T47D (cell line): ENCODE measurements at regions not wholly inside any gene's neighbourhood (a gene's known extent, or its start where the extent isn't known, plus 50 kb on each side); places are given as distances from the start of the nearest gene placed in this dataset.

Source experiments
- DNase-seq, 2 experiments: peaks; one replicate each; pipeline versions ENCODE4 v3.0.0 to v3.0.0-alpha.2; 2011 to 2012; ENCODE audit warnings: low read depth in 1 of 2, low spot score in 1 of 2
- JUND ChIP-seq: IDR thresholded peaks from 2 replicates; pipeline ENCODE4 v1.6.1; 2012; ENCODE audit warnings: low read depth
- in situ Hi-C: cut with HindIII; loops from 2 replicates; pipeline ENCODE4 v1.10.0; 2016; ENCODE audit warnings: low sequenced_read_pairs, low pct_unique_long_range_greater_than_20kb

DNA sequence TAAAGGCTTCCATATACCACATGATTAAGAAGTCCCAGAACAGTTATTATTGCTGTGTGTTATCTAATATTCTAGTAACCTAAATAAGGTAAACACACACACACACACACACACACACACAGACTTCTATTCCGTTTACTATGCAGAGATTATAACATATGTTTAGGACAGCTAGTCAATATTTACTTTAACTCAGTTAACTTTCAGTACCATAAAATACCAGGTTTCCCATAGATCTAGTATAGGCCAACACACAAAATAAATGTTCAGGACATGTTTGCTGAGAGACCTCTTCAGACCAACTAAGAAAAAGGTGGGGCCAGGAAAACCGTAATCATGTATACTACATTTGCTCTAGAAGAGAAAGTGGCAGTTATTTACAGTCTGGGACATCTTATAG, 365.5 kb downstream of the KLHL13 start:
- no peak for DNase-seq
- TF ChIP-seq JUND: no peak
- in situ Hi-C loops: no loop called here

DNA sequence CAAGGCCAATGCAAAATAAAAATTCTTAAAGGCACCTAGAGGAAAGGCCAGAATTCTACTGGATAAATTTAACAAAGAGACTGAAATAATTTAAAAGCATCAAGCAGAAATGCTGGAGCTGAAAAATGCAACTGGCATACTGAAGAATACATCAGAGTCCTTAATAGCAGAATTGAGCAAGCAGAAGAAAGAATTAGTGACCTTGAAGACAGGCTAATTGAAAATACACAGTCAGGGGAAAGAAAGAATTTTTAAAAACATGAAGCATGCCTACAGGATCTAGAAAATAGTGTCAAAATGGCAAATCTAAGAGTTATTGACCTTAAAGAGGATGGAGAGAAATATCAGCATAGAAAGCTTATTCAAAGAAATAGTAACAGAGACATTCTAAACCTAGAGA, 371.7 kb downstream of the KLHL13 start:
- DNase-seq: no peak
- no peak for TF ChIP-seq JUND
- in situ Hi-C loops: no loop called here

DNA sequence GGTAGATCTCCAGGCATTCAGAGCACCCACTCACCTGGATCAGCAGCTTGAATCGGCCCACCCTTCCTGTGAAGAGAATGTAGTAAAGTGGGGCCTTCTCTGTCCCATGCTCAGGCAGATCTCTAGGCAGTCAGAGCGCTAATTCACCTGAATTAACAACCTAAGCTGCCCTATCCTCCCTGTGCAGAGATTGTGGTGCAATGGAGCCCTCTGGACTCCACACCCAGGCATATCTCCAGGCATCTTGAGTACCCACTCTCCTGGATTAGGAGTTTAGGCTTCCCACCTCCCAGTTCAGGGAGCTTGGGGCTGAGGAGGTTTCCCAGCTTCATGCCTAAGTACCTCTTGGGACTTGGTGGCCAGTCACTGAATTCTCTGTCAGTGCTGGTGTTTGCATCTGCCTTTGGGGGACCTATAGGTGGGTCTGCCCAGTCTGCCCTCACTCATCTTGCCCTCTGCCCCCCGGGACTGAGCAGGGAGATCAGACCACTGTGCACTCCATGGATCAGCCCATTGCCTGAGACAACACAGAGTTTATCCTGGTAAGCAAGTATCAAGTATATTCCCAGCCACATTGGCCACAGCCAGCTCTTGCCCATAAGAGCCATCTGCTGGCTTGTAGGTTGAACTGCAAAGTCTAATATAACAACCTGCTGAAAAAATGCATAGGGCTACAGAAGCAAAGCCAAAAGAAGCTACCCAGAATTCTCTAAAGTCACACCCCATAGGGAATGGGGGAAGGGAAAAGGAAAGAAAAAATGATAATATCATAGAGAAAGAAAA, 372.9 kb downstream of the KLHL13 start:
- in situ Hi-C loops: no loop called here
- no peak for TF ChIP-seq JUND
- DNase-seq: peak in 1 of 2 experiments; percentile 40

DNA sequence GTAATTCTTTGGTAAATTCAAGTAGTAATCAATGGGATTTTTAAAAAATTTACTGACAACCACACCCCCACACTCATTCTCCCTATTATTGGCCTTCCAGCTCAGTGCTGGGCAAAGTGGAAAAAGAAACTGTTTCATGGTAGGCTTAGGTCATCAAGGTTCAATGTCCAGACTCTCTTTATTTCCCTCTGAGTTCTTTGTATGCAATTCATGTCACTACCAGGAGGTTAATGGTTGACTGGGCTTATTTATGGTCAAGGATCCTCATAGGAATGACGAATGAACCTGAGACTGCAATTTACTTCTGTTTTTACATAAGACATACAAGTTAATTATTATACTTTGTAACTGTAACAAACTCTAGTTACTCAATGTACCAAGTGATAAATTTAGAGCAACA, 403.2 kb downstream of the KLHL13 start:
- DNase-seq: no peak
- in situ Hi-C loops: no loop called here
- no peak for TF ChIP-seq JUND

DNA sequence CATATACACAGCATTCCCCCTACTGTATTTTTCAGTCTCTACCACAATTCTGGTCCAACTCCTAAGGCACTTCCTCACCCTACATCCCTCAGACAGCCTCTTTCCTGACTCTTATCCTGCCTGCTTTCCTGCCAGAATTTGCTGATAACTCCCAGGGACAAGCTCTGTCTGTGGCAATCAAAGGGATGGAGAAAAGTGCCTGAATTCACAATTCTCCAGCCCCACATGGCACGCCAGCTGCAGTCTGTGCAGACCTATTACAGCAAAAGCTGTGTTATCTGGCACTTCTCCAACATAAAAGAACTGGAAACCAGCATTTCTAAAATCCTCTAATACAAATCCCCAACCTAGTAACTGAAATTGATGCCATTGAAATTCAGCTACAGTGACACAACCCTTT, 404.8 kb downstream of the KLHL13 start:
- no peak for TF ChIP-seq JUND
- DNase-seq: no peak
- in situ Hi-C loops: no loop called here

GRCh38 chrX:117707948-117708743, 408.5 kb downstream of the KLHL13 start:
- DNase-seq: no peak
- in situ Hi-C loops: no loop called here
- TF ChIP-seq JUND: no peak

DNA sequence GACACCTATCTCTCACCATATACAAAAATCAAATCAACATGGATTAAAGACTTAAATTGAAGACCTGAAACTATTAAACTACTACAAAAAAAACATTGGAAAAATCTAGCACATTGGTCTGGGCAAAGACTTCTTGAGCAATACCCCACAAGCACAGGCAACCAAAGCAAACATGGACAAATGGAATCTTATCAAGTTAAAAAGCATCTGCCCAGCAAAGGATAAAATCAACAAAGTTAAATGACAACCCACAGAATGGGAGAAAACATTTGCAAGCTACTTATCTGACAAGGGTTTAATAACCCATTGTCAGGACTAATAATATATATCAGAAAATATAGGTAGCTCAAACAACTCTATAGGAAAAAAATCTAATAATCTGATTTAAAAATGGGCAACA, 415.6 kb downstream of the KLHL13 start:
- in situ Hi-C loops: no loop called here
- no peak for TF ChIP-seq JUND
- DNase-seq: no peak

- in situ Hi-C loops: no loop called here
- no peak for TF ChIP-seq JUND
- no peak for DNase-seq
These were observed 426.7 kb downstream of the KLHL13 start for GRCh38 chrX:117689956-117690355.

DNA sequence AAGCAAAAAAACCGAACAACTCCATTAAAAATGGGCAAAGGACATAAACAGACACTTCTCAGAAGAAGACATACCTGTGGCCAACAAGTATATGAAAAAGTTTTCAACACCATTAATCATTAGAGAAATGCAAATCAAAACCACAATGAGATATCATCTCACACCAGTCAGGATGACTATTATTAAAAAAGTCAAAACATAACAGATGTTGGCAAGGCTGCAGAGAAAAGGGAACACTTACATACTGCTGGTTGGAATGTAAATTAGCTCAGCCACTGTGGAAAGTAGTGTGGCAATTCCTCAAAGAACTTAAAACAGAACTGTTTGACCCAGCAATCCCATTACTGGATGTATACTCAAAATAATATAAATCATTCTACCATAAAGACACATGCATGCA, 436.3 kb downstream of the KLHL13 start:
- TF ChIP-seq JUND: no peak
- in situ Hi-C loops: no loop called here
- DNase-seq: no peak

DNA sequence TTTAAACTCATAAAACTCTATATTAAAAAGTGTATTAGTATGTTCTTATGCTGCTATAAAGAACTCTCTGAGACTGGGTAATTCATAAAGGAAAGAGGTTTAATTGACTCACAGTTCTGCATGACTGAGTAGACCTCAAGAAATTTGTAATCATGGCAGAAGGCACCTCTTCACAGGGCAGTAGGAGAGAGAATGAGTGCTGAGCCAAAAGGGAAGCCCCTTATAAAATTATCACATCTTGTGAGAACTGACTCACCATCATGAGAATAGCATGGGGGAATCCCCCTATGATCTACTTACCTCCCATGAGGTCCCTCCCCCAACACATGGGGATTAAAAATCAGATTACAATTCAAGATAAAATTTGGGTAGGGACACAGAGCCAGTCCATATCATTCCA, 463.2 kb downstream of the KLHL13 start:
- no peak for DNase-seq
- in situ Hi-C loops: no loop called here

DNA sequence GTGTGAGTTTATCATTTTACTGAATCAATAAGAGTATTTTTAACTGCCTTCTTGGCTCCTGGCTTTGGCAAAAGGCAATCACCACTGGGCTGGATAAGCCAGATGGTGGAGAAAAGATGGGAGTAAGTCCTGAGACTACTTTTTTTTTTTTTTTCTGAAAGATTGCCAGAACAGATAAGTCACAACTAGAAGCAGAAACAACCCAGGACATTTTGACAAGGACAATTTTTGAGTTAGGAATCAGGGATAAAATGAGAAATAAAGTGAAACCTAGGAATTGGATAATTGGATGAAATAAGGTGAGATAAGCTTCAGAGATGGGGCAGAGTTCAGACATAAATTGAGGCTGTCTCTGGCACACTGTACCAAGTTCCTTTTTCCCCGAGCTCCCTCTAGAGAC, 471.0 kb downstream of the KLHL13 start:
- no peak for TF ChIP-seq JUND
- peak in 1 of 2 experiments; percentile 25 for DNase-seq
- in situ Hi-C loops: no loop called here

More for the DNA sequence above, 463.2 kb downstream of the KLHL13 start:
- no peak for TF ChIP-seq JUND

DNA sequence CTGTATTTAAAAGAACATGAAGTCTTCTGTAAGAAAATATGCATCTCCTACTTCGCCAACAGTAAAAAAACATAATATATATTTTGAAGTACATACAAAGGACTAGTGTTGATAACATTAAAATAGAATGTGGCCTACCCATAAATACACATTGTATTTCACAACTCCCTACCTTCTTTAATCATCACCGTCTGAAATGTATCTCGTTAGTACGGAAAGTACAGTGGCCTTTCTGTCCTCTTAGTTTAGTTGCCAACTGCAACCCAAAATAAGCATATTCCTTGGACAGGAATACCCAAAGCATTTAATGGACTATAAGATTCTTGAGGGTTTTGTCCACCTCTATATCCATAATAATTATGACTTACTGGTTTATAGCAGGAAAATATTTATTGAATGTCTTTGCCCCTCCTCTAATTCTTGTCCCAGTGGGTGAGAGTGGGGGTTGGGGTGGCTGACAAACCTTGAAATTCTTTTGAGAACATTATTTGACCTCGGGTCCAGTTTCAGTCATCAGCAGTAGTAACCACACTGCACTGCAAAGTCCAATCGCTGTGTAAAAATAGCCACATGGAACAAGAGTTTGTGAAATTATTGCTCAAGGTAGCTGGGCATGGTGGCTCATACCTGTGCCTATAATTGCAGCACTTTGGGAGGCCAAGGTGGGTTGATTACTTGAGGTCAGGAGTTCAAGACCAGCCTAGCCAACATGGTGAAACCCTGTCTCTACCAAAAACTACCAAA, 474.5 kb downstream of the KLHL13 start:
- in situ Hi-C loops: no loop called here
- no peak for TF ChIP-seq JUND
- DNase-seq: no peak

GRCh38 chrX:117636826-117637225, 479.8 kb downstream of the KLHL13 start:
- in situ Hi-C loops: no loop called here
- DNase-seq: no peak
- TF ChIP-seq JUND: no peak
